ENCODE measurements at regions not wholly inside any gene's neighbourhood (a gene's known extent, or its start where the extent isn't known, plus 50 kb on each side); places are given as distances from the start of the nearest gene placed in this dataset.

DNA sequence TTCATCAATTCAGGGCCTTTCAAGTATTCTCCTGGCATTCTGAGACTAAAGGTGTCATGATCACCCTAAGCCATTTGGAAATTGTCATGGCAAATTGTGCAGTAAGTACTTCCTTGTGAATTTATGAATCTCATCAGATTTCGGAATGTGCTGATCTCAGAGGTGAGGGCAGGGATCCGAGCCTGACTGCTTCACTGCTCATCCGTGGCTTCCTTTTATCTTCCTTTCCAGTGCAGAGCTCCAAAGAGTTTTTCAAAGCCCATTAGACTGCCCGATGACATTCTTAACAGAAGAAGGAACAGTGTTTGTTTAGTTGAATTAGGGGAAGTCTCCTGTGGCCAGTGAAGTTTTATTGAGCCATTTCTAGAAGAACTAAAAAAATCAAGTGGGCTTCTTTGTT lies 182.8 kb upstream of the GDNF start:
- no peak overlapping the region for H2AFZ ChIP-seq
- H4K20me1 ChIP-seq (ENCODE audit: insufficient read depth), result no peaks in the 10 kb centered on the region
- H3K9ac ChIP-seq, result no peak overlapping the region
- no peak overlapping the region for H3K4me2 ChIP-seq (ENCODE audit: unreplicated experiment)
- TF ChIP-seq EZH2 (IDR thresholded peaks at IDR 0.05; ENCODE audit: insufficient read depth, poor library complexity, severe bottlenecking) (no peak), EZH2phosphoT487 (IDR thresholded peaks at IDR 0.05; ENCODE audit: insufficient read depth, low read depth) (no peak)
- no peaks in the 10 kb centered on the region for H3K4me1 ChIP-seq (ENCODE audit: insufficient read depth)
- no peak overlapping the region for H3K27ac ChIP-seq
- 38 to 39% methylated on average over 4 of the region's 4 CpGs for WGBS, 2 experiments (ENCODE audit: low coverage in 1 of 2, low lambda C conversion rate in 2 of 2, missing lambda C conversion rate in 2 of 2)
- peaks cover 23% of the 10 kb centered on the region for H3K27me3 ChIP-seq (replicated peaks; ENCODE audit: insufficient read depth)
- no peak overlapping the region for H3K4me3 ChIP-seq
- H3K36me3 ChIP-seq (ENCODE audit: low read depth), result no peaks in the 10 kb centered on the region
- no peaks in the 10 kb centered on the region for H3K9me2 ChIP-seq (ENCODE audit: insufficient read depth)
- no peaks in the 10 kb centered on the region for H3K79me2 ChIP-seq (ENCODE audit: insufficient read depth)
- H3F3A ChIP-seq (ENCODE audit: insufficient read depth), result no peaks in the 10 kb centered on the region
- no peak for DNase-seq
- in situ Hi-C loops (cut with MboI), result no loop called here
- no peaks in the 10 kb centered on the region for H3K9me3 ChIP-seq (ENCODE audit: low read depth)

DNA sequence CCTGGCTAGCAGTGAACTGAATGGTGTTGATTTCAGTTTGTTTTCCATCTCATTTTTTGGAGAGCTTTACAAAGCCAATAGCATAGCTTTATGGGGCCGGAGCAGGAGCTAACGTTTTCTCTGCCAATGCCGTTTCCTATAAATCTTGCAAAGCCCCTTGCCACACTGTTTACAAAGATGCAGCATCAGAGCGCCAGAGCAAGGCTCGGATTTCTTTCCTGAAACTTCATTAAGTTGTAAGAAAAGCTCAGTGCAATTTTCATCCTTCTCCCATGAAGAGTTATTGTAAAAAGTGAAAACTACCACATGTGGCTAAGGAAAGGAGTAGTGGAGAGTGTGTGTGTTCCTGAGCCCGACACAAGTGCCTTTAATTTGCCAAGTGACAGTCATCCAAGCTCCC lies 178.2 kb upstream of the GDNF start:
- H2AFZ ChIP-seq, result no peak overlapping the region
- no peak overlapping the region for H3K4me2 ChIP-seq (ENCODE audit: unreplicated experiment)
- H3K4me3 ChIP-seq, result no peak overlapping the region
- no peak overlapping the region for H3K9ac ChIP-seq
- H3K27ac ChIP-seq, result no peak overlapping the region
- H3K9me2 ChIP-seq (ENCODE audit: insufficient read depth), result no peaks in the 10 kb centered on the region
- TF ChIP-seq EZH2 (IDR thresholded peaks at IDR 0.05; ENCODE audit: insufficient read depth, poor library complexity, severe bottlenecking), result no peak
- H4K20me1 ChIP-seq (ENCODE audit: insufficient read depth), result no peaks in the 10 kb centered on the region
- H3K79me2 ChIP-seq (ENCODE audit: insufficient read depth), result no peaks in the 10 kb centered on the region
- in situ Hi-C loops (cut with MboI), result no loop called here
- no peaks in the 10 kb centered on the region for H3K9me3 ChIP-seq (ENCODE audit: low read depth)
- peaks cover 34% of the 10 kb centered on the region for H3K27me3 ChIP-seq (replicated peaks; ENCODE audit: insufficient read depth)
- no peaks in the 10 kb centered on the region for H3K4me1 ChIP-seq (ENCODE audit: insufficient read depth)
- no peaks in the 10 kb centered on the region for H3F3A ChIP-seq (ENCODE audit: insufficient read depth)
- H3K36me3 ChIP-seq (ENCODE audit: low read depth), result no peaks in the 10 kb centered on the region
- DNase-seq, result no peak
- WGBS, 2 experiments (ENCODE audit: low coverage in 1 of 2, low lambda C conversion rate in 2 of 2, missing lambda C conversion rate in 2 of 2), result 21 to 26% methylated on average over 6 of the region's 6 CpGs

- Histone ChIP-seq H3K9me2 (ENCODE audit: insufficient read depth) (no peaks in the 10 kb centered on the region), H4K20me1 (ENCODE audit: insufficient read depth) (no peaks in the 10 kb centered on the region), H3K9me3 (ENCODE audit: low read depth) (no peaks in the 10 kb centered on the region), H3K4me3 (no peak overlapping the region), H3K4me2 (ENCODE audit: unreplicated experiment) (no peak overlapping the region), H3K36me3 (ENCODE audit: low read depth) (no peaks in the 10 kb centered on the region), H3K27ac (no peak overlapping the region), H3F3A (ENCODE audit: insufficient read depth) (no peaks in the 10 kb centered on the region), H2AFZ (no peak overlapping the region), H3K79me2 (ENCODE audit: insufficient read depth) (no peaks in the 10 kb centered on the region), H3K9ac (no peak overlapping the region), H3K4me1 (ENCODE audit: insufficient read depth) (no peaks in the 10 kb centered on the region), H3K27me3 (replicated peaks; ENCODE audit: insufficient read depth) (peaks cover 51% of the 10 kb centered on the region)
- in situ Hi-C loops (cut with MboI), result no loop called here
- no peak for DNase-seq
- 33 to 34% methylated on average over 3 of the region's 3 CpGs for WGBS, 2 experiments (ENCODE audit: low coverage in 1 of 2, low lambda C conversion rate in 2 of 2, missing lambda C conversion rate in 2 of 2)
- no peak for TF ChIP-seq EZH2phosphoT487 (IDR thresholded peaks at IDR 0.05; ENCODE audit: insufficient read depth, low read depth)
- no peak for TF ChIP-seq EZH2 (IDR thresholded peaks at IDR 0.05; ENCODE audit: insufficient read depth, poor library complexity, severe bottlenecking)
Observed at GRCh38 chr5:38013107-38013506, 173.3 kb upstream of the GDNF start.

DNA sequence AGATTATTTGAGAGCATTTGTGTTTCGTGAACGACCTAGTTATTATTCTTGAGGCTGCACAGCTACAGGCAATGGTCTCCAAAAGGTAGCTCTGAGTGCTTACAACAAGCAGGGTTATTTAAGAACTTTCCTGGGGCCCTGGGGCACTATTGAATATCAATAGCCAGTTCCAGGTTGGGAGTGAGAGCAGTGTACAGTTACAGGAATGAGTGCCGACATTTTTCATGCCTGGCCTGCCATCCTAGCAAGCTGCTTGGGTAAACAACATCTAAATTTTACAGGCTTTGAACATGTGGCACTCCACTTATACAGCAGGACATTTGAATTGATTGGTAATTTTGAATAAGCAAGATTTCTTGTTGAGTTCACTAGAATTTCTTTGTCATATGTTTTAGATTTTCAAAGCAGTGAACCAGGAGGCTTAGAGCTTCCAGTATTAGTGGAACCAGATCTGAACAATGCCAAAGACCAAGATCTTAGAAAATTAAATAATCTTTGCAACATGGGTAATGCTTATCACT lies 171.9 kb upstream of the GDNF start:
- no peaks in the 10 kb centered on the region for H4K20me1 ChIP-seq (ENCODE audit: insufficient read depth)
- no peaks in the 10 kb centered on the region for H3K4me1 ChIP-seq (ENCODE audit: insufficient read depth)
- 8 to 9% methylated on average over 3 of the region's 3 CpGs for WGBS, 2 experiments (ENCODE audit: low coverage in 1 of 2, low lambda C conversion rate in 2 of 2, missing lambda C conversion rate in 2 of 2)
- no peaks in the 10 kb centered on the region for H3K9me3 ChIP-seq (ENCODE audit: low read depth)
- H3K79me2 ChIP-seq (ENCODE audit: insufficient read depth), result no peaks in the 10 kb centered on the region
- H3K27me3 ChIP-seq (replicated peaks; ENCODE audit: insufficient read depth), result peaks cover 37% of the 10 kb centered on the region
- H3K4me3 ChIP-seq, result no peak overlapping the region
- H3K27ac ChIP-seq, result no peak overlapping the region
- H2AFZ ChIP-seq, result no peak overlapping the region
- H3K9me2 ChIP-seq (ENCODE audit: insufficient read depth), result no peaks in the 10 kb centered on the region
- no peak overlapping the region for H3K4me2 ChIP-seq (ENCODE audit: unreplicated experiment)
- TF ChIP-seq EZH2 (IDR thresholded peaks at IDR 0.05; ENCODE audit: insufficient read depth, poor library complexity, severe bottlenecking), result no peak
- TF ChIP-seq EZH2phosphoT487 (IDR thresholded peaks at IDR 0.05; ENCODE audit: insufficient read depth, low read depth), result no peak
- no peaks in the 10 kb centered on the region for H3K36me3 ChIP-seq (ENCODE audit: low read depth)
- in situ Hi-C loops (cut with MboI), result no loop called here
- no peaks in the 10 kb centered on the region for H3F3A ChIP-seq (ENCODE audit: insufficient read depth)
- DNase-seq, result no peak
- H3K9ac ChIP-seq, result no peak overlapping the region

DNA sequence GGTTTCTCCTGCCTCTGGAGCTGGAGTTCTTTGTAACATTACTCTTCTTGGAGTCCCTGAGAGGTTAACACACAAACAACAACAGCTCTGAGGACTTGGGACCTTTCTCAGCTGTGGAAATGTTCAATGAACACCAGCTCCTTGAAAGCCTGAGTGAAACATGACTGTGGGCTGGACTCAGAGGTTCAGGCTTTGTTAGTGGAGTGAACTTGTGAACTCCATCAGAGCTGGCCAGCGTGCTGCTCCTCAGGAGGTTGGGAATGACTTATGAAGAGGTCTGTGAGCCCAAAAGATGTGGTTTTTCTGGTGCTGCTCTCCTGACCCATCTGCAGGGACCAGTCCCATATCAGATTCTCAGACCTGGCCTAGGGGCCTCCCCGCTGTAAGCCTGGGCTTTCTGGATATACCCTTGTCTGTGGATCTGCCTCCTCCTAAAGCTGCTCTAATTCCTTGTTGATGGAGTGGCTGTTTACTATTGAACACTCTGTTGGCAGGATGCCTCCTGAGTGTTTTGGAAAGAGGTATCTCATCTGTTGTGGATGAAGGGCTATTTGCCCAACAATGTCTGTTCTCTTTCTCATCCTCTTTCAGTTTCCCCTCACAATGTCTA lies 170.0 kb upstream of the GDNF start:
- Histone ChIP-seq H4K20me1 (ENCODE audit: insufficient read depth) (no peaks in the 10 kb centered on the region), H3K27ac (no peak overlapping the region), H3F3A (ENCODE audit: insufficient read depth) (no peaks in the 10 kb centered on the region), H3K9me3 (ENCODE audit: low read depth) (no peaks in the 10 kb centered on the region), H3K4me2 (ENCODE audit: unreplicated experiment) (no peak overlapping the region), H3K9me2 (ENCODE audit: insufficient read depth) (no peaks in the 10 kb centered on the region), H3K27me3 (replicated peaks; ENCODE audit: insufficient read depth) (peaks cover 35% of the 10 kb centered on the region), H3K4me1 (ENCODE audit: insufficient read depth) (no peaks in the 10 kb centered on the region), H3K9ac (no peak overlapping the region), H3K79me2 (ENCODE audit: insufficient read depth) (no peaks in the 10 kb centered on the region), H2AFZ (no peak overlapping the region), H3K4me3 (no peak overlapping the region), H3K36me3 (ENCODE audit: low read depth) (no peaks in the 10 kb centered on the region)
- in situ Hi-C loops (cut with MboI), result no loop called here
- TF ChIP-seq EZH2phosphoT487 (IDR thresholded peaks at IDR 0.05; ENCODE audit: insufficient read depth, low read depth) (no peak), EZH2 (IDR thresholded peaks at IDR 0.05; ENCODE audit: insufficient read depth, poor library complexity, severe bottlenecking) (no peak)
- WGBS, 2 experiments (ENCODE audit: low coverage in 1 of 2, low lambda C conversion rate in 2 of 2, missing lambda C conversion rate in 2 of 2), result 31 to 58% methylated on average over 2 of the region's 2 CpGs
- DNase-seq, result no peak

All from GM23248 (cell line).